Cardiac septum (tissue), 1 donor: ENCODE measurements at regions not wholly inside any gene's neighbourhood (a gene's known extent, or its start where the extent isn't known, plus 50 kb on each side); places are given as distances from the start of the nearest gene placed in this dataset.
"Not testable (repeated sequence)": the region's sequence is repeated elsewhere in the genome, so short reads cannot be mapped to it uniquely, and the experiment has no call there.

Experiments used
- DNase-seq: peaks from one replicate; pipeline ENCODE4 v3.0.0-alpha.2; 2020; ENCODE audit warnings: low spot score
- intact Hi-C: fragments of 100-400 bp; cut with DNase I; formaldehyde crosslinking; loops from one replicate; pipeline ENCODE4 v1.14.0; 2022
- donor health status: DM: no; HTN: no; CAD: no.

DNA sequence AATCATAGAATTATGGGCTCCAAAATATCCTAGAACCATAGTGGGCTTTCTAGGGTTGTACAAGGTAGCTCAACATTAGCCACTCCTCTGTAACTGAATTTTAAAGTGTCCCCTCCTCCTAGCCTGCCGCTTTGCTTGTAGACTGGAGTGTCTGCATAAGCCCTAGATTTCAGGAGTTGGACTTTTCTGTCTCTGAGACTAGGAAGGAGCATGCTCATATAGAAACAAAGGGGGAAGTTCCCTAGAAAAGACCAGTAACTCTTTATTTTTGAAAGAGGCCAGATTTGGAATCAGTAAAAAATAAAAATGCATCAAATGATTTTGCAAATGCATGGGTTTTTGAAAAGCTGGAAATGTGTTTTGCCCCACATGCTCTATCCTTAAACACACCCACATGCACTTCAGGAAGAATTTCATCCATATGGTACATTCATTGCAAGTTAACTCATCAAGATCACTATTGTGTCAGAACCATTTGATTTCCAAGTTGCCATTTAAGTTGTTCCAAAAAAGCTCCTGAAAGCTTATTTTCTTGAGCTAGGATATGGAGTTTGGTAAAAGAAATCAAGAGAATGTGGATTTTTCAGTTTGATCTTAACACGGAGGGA is 121.0 kb upstream of the NR3C1 start:
- intact Hi-C loops: no loop called here
- no peak for DNase-seq

DNA sequence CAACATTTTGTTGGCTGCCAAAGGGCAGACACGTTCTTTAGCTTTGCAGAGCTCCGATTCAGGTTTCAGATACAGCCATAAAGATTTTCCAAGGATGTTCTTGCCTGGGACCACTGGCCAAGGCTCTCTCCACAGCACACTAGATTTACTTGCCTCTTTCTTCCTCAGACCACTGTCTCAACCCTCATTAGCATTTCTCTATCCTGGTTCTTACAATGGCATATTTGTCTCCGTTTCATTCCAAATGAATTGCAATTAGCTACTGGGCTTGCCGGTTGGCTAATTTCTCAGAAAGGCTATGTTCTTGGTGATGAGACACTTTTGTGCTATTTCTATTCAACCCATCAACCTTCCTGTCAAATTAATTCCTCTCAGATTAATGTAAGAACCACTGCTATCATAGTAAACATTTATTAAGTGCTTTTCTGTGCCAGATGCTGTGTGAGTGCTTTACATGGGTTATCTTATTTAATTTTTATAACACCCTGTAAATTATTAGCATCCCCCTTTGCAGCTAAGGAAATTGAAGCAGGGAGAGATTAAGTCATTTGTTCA is 118.4 kb upstream of the NR3C1 start:
- intact Hi-C loops: no loop called here
- DNase-seq: no peak

DNA sequence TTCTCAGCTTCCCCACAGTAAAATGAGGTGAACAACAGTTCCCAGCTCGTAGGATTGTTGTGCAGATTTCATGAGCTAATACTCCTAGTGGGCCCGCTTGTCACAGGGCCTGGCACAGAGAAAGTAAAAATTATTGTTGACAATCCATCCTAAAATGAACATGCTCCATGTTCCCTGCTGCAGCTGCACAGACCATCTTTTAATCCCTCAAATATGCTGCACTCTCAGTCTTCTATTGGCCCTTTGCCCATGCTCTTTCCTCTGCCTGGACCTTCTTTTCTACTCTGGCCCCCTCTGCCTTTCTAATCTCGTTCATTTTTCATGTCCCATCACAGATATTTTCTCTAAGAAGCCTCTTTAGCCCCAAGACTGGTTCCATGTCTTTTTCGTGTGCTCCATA is 117.7 kb upstream of the NR3C1 start:
- intact Hi-C loops: no loop called here
- DNase-seq: no peak

DNA sequence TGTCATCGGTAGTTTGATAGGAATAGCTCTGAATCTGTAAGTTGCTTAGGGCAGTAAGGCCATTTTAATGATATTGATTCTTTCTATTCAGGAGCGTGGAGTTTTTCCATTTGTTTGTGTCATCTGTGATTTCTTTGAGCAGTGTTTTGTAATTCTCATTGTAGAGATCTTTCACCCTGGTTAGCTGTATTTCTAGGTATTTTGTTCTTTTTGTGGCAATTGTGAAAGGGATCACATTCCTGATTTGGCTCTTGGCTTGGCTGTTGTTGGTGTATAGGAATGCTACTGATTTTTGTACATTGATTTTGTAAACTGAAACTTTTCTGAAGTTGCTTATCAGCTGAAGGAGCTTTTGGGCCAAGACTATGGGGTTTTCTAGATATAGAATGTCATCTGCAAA is 115.7 kb upstream of the NR3C1 start:
- intact Hi-C loops, DNase-seq: not testable (repeated sequence)

DNA sequence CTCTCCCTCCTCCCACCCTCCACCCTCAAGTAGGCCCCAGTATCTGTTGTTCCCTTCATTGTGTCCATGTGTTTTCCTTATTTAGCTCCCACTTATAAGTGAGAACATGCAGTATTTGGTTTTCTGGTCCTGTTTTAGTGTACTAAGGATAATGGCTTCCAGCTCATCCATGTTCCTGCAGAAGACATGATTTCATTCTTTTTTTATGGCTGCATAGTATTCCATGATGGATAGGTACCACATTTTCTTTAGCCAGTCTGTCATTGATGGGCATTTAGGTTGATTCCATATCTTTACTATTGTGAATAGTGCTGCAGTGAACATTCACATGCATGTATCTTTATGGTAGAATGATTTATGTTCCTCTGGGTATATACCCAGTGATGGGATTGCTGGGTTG is 114.3 kb upstream of the NR3C1 start:
- DNase-seq, intact Hi-C loops: not testable (repeated sequence)

DNA sequence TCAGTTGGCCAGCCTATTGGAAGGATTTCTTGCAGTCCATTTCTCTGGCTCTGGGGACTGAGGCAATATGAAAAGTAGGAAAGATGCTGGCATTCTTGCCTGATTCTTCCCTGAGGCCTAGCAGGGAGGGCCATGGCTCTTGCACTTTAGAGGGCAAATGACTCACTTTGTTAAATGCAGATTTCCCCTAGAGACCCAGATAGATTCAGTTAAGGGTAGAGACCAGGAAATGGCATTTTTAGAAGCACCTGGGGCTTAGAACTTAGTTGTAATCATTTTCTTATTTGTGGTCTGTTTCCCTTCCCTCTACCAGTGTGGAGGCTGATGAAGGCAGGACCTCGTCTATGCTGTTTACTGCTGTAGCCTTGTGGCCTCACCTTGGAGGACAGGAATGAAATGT is 112.8 kb upstream of the NR3C1 start:
- intact Hi-C loops: no loop called here

DNA sequence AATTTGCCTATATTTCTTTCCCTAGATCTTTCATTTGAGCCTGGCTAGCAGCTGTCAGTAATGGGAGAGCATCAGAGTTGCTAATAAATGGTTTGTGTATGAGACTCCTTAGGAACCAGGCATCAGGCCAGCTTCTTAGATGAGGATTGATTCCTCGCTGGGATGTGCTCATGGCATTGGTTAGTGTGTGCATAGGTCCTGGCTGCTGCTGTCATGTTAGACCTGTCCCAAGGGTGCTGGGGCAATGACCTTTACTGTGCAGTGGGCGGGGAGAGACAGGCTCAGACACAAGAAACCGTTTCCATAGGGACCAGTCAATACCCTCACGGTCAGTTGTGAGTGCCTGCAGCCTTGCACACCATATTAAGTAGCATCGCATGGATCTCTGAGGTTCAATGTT is 112.3 kb upstream of the NR3C1 start:
- intact Hi-C loops: no loop called here
- DNase-seq: no peak

More for the DNA sequence above, 112.8 kb upstream of the NR3C1 start:
- no peak for DNase-seq

DNA sequence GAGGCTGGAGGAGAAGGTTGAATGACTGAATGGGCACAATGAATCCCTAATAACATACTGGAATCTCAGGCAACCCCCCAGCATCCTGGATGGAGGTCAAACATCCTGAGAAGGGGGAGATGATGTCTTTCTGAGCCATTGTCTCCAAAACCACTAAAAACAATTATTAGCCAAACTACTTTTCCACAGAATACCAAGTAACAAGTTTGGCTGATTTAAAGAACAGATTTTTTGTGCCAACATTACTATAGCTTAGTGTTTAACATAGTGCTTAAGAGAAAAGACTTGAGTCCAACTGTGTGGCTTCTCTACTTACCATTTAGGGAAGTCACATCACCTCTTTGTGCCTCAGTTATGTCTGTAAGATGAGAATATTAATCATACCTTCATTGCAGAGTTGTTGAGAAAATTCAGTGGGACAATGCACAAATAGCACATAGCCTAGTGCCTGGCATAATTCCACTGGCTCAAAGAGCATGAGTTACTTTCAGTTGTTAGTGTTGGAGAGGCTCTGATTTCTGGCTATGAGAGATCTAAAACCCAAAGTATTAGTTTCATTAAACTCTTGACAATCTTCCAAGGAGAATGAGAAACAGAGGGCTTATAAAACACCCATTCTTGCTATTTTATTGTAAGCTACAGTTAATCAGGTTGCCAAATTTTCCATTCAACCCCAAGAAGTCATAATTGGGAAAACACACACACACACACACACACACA is 111.3 kb upstream of the NR3C1 start:
- no peak for DNase-seq
- intact Hi-C loops: no loop called here

DNA sequence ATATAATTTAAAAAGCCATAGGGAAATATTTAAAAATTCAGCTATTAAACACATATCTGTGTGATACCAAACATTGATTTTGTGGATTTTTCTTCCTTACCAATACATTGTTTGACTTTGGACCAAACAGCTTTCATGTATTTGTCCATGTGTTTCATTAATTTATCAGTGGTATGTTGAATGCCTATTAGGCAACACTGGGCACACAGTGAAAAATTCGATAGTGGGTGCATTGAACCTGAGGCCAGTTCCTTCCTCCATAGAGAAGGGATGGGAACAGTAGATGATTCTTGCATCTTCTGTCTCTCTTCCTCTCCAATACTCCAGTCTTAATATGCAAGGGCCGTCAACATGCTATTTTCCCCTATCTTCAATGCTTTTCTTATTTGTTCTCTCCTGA is 110.2 kb upstream of the NR3C1 start:
- no peak for DNase-seq
- intact Hi-C loops: no loop called here

DNA sequence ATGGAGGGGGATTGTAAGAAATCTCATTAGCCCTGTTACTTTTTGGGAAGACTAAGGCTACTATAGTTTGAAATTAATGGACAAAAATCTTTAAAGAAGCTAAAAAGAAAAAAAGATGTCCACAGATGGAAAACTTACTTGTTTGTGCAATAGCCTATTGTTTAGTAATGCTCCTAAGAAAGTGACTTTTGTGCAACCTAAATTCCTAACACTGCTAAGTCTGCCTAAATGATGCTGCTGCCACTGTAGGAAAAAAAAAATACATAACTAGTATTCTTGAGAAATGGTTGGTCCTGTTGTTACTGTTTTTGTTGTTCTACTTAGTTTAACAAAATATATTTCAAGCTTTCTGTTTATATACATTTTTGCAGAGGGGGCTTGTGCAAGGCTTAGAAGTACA is 108.2 kb upstream of the NR3C1 start:
- DNase-seq: no peak
- intact Hi-C loops: no loop called here

DNA sequence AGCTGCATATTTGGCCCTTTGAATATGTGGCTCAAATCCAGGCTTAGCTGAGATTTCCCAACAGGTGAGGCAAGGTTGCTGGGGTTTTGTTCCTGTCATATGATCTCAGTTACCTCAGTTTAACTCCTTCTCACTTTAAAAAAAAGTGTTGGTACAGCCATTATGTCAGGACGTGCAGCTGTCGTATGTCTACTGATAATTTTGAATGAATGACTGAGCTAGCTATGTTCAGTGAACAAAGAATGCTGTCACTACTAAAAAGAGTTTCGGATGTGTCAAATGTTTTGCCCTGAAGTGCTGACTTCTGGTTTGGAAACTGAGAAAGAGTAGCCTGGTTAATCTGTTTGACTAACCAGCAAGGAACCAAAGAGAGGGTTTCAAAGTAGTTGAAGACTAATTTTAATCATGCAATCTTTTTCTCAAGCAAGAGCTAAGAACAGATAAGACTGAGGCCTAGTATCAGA is 106.3 kb upstream of the NR3C1 start:
- intact Hi-C loops: loop anchor here (10.0 kb wide), 1 partner anchor 315 kb away; no protein-coding TSS in a partner anchor
- no peak for DNase-seq

DNA sequence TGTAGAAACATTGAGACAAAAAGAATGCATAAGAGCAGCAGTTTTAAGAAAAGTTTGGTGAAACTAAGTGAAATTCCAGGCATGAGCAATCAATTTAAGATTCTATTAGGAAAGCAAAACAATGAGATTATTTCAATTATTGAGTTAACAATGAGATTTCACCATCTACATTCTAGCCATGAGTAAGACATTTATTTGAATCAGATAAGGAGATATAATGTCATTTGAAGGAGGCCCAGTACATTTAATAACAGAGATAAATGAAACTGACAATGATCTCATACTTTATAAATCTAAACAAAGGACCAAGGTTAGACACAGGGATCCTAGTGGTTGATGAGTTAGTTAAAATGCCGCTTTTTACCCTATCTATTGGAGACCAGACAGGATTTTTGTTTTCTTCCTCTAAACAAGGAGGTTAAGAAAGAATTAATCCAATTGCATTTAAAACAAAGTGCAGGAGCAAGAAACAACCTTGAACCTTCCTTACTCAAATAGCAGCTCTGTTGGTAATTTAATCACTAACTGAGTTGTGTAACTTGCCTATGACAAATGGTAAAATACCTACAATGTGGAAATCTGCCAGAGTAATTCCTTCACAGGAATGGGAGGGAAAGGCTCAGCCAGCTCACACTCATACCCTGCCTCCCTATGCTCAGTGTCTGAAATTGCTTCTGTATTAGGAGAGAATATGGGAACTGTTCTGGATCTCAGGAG is 103.5 kb upstream of the NR3C1 start:
- no peak for DNase-seq

DNA sequence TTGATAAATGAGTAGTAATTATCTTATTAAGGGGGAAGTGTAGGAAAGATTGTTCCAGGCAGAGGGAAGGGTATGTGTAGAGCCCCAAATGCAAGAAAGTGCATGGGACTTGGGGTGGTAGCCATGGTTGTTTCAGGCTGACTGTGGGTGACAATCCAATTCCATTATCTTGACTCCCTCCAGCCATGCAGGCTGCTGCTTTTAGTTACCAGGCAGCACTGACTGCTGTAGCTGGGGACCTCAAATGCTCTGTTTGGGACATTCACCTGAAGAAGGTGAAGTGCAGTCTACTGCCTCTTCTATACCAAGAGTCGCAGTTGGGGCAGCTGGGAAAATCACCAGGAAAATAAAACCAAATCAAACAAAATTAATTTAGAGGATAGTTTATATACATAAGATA is 102.4 kb upstream of the NR3C1 start:
- intact Hi-C loops: loop anchor here (10.0 kb wide), 1 partner anchor 319 kb away; no protein-coding TSS in a partner anchor
- no peak for DNase-seq

More for the DNA sequence above, 103.5 kb upstream of the NR3C1 start:
- intact Hi-C loops: loop anchor here (10.0 kb wide), 1 partner anchor 318 kb away; no protein-coding TSS in a partner anchor

DNA sequence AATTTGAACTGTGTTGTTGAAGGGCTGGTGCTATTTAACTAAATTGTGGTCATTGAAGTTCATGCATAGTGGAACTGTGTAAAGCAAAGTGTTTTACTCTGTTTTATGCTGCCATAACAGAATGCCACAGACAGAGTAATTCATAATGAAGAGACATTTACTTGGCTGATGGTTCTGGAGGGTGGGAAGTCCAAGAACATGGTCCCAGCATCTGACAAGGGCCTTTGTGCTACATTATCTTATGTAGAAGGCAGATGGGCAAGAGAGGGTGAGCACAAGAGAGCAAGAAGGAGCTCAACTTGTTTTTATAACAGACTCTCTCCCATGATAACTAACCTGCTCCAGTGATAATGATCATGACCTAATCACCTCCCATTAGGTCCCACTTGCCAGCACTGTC is 101.9 kb upstream of the NR3C1 start:
- DNase-seq: no peak
- intact Hi-C loops: loop anchor here (10.0 kb wide), 1 partner anchor 319 kb away; no protein-coding TSS in a partner anchor

DNA sequence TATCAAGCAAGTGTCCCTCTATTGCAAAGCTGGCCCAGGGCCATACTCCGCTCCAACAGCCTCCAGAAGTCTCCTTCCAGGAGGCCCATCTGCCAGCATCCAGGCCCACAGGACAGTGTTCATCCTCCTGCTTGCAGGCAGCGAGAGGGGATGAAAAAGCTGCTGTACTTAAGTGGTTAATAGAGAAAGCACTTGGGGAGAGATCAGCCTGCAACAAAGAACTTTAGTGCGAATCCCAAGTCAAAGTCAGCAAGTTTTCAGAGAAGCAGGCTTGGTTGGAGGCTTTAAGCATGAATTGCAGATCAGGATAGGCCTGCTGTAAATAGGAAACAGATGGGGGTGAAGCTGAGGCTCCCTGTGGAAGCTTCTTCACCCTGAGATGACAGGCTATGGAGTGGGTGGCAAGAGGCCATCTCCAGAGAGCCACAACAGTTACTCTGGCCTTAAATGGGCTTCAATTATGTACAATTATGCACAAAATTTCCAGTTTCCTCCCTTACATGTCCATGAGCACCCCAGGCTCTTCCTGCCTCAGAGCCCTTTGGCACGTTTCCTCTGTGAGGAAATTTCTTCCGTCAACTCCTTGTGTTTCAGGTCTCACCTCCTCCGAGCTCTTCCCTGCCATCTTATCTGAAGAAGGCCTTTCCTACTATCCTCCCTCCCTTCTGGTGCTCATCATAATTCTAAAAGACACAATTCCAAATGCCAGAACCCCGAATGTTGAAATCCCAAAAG is 98.0 kb upstream of the NR3C1 start:
- DNase-seq: no peak
- intact Hi-C loops: loop anchor here (10.0 kb wide), 1 partner anchor 323 kb away; no protein-coding TSS in a partner anchor

DNA sequence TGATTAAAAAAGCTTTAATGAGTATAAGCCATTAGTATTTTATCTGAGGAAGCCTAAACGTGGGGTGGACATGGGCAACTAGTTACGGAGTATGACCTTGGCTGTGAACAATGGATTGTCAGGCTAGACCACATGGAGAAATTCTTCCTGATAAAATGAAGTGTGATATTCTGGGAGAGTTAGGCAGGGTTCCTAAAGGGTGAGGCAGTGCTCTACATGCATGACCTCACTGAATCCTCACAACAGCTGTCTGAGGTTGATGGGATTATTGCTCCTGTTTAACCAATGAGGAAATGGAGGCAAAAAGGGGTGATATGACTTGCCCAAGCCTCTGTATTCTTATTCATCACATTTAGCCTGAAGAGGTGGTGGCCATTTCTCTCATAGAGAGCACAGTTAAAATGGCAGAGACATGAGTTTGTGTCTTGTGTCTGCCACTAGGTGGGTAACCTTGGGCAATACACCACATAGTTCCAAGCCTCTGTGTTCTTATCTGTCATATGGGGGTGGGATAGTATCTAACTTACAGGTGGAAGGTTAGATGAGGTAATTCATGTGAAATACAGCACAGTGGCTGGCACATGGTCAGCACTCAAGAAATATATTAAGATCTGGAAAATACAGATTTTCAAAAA is 96.1 kb upstream of the NR3C1 start:
- intact Hi-C loops: loop anchor here (5.0 to 10.0 kb wide), 2 partner anchors 43 to 325 kb away; no protein-coding TSS in a partner anchor
- no peak for DNase-seq

DNA sequence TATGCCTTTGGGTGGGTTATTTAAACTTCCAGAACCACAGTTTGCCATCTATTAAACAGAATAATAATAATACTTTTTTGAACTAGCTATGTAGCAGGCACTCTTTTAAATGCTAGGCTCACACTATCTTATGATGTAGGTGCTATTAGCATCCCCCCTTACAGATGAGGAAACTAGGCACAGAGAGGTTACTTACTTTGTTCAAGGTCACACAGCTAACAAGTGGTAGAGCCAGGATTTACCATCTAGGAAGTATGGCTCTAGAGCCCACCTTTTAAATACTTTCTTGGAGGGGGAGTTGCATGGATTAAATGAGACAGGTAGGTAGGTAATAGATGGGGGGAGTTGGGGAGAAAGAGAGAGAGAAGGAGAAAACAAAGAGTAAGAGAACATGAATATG is 95.3 kb upstream of the NR3C1 start:
- intact Hi-C loops: loop anchor here (5.0 kb wide), 1 partner anchor 43 kb away; no protein-coding TSS in a partner anchor

DNA sequence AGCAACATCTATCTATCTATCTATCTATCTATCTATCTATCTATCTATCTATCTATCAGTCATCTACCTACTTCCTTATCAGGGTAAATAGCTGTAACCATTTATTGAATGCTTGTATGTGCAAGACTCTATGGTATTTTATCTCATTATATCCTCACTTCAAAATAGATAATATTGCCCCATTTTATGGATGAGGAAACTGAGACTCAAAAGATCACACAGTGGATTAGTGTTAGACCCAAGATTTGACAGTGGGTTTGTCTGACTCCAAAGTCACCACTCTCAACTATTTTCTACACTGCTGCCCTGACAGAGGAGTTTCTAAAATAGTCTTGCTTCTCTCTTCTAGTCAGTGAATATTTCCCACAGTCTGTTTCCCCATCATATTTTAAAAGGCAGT is 94.3 kb upstream of the NR3C1 start:
- intact Hi-C loops: loop anchor here (5.0 kb wide), 1 partner anchor 45 kb away; no protein-coding TSS in a partner anchor

More for the DNA sequence above, 95.3 kb upstream of the NR3C1 start:
- DNase-seq: no peak

DNA sequence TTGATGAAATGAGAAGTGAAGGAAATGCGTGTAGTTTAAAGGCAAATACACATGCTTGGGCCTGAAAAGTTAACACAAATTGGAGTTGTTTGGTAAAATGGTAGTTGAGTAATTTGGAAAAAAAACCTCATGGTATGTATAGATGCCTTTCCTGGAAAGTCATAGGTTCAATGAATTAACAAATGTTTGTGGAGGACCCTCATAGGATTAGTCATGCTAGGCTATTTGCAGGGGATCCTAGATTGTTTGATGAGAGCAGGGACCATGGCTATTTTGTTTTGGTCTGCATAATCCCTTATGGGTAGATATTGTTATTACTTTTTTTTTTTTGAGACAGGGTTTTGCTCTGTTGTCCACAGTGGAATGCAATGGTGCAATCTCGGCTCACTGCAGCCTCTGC is 93.5 kb upstream of the NR3C1 start:
- intact Hi-C loops: loop anchor here (5.0 kb wide), 1 partner anchor 45 kb away; no protein-coding TSS in a partner anchor
- DNase-seq: no peak

More for the DNA sequence above, 94.3 kb upstream of the NR3C1 start:
- no peak for DNase-seq
